ENCODE measurements at regions not wholly inside any gene's neighbourhood (a gene's known extent, or its start where the extent isn't known, plus 50 kb on each side); places are given as distances from the start of the nearest gene placed in this dataset.
"Not testable (repeated sequence)": the region's sequence is repeated elsewhere in the genome, so short reads cannot be mapped to it uniquely, and the experiment has no call there.

DNA sequence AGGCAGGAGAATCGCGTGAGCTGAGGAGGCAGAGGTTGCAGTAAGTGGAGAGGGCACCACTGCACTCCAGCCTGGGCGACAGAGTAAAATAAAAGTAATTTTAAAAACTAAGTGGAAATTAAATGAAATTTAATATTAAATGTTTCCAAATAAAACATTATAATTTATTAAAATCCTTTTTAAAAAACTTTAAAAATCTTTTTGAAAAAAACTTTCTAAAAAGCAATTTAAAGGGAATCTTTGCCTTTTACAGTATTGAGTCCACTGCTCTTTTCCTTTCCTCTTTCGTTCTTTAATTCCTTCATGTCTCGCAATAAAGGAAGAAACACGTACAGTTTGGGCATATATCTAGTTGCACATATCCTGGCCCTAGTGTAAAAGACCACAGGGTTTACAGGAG lies 77.8 kb upstream of the DMRT1 start:
- peaks cover 4 to 5% of the 10 kb centered on the region in 2 donors for H3K4me1 ChIP-seq (ENCODE audit: control insufficient read depth in 1 of 2, insufficient read depth in 2 of 2, low read length in 2 of 2)
- H3K36me3 ChIP-seq (ENCODE audit: control insufficient read depth in 1 of 2, insufficient read depth in 2 of 2, low read length in 2 of 2): no peaks in the 10 kb centered on the region
- no peak overlapping the region for H3K27ac ChIP-seq (ENCODE audit: low read depth, low read length)
- peak overlapping the region; percentile 19 to 21 for H3K4me3 ChIP-seq (ENCODE audit: low read depth in 1 of 2, low read length in 2 of 2)
- no peak overlapping the region for H3K9ac ChIP-seq (ENCODE audit: low read depth in 1 of 2, low read length in 2 of 2)
- H3K27me3 ChIP-seq (ENCODE audit: control insufficient read depth in 1 of 2, insufficient read depth in 2 of 2, low read length in 2 of 2): no peaks in the 10 kb centered on the region
- H3K9me3 ChIP-seq (ENCODE audit: control insufficient read depth in 1 of 2, low read length in 2 of 2): no peaks in the 10 kb centered on the region

DNA sequence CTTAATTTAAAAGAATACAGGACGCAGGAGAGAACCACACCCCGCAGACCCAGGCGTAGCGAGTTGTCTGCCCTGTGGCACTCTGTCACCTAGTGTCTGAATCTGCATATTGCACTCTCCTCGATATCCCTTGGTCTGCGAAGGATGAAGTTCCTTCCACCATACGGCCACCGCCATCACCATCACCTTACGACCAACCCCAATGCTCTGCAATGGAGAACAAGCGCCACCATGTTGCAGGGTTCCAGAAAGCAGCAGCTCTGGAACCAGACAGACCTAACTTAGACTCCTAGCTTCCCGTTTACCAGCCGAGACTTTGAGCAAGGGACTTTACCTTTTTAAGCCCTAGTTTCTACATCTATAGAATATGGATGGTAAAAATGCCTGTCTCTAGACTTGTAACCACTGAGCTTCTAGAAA lies 77.4 kb upstream of the DMRT1 start:
- H3K4me3 ChIP-seq (ENCODE audit: low read depth in 1 of 2, low read length in 2 of 2): peak overlapping the region; percentile 19 to 21

DNA sequence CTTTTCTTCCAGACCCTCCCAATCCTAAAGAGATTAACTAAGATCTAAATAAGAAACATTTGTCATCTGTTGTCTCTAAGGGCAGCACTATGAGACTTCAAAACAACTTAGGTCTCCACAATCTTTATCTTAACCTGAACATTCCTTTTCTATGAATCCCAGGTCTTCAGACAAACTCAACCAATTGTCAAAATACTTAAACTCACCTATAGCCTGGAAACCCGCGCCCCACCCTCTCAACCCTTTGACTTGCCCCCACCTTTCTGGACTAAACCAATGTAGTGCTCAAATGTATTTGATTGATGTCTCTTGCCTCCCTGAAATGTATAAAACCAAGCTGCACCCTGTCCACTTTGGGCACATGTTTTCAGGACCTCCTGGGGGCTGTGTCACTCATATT lies 76.5 kb upstream of the DMRT1 start:
- peaks cover 4 to 5% of the 10 kb centered on the region in 2 donors for H3K4me1 ChIP-seq (ENCODE audit: control insufficient read depth in 1 of 2, insufficient read depth in 2 of 2, low read length in 2 of 2)
- H3K9ac ChIP-seq (ENCODE audit: low read depth in 1 of 2, low read length in 2 of 2): no peak overlapping the region
- H3K27ac ChIP-seq (ENCODE audit: low read depth, low read length): no peak overlapping the region
- no peaks in the 10 kb centered on the region for H3K36me3 ChIP-seq (ENCODE audit: control insufficient read depth in 1 of 2, insufficient read depth in 2 of 2, low read length in 2 of 2)
- H3K27me3 ChIP-seq (ENCODE audit: control insufficient read depth in 1 of 2, insufficient read depth in 2 of 2, low read length in 2 of 2): no peaks in the 10 kb centered on the region
- no peaks in the 10 kb centered on the region for H3K9me3 ChIP-seq (ENCODE audit: control insufficient read depth in 1 of 2, low read length in 2 of 2)
- H3K4me3 ChIP-seq (ENCODE audit: low read depth in 1 of 2, low read length in 2 of 2): no peak overlapping the region

More for the DNA sequence above, 77.4 kb upstream of the DMRT1 start:
- no peaks in the 10 kb centered on the region for H3K36me3 ChIP-seq (ENCODE audit: control insufficient read depth in 1 of 2, insufficient read depth in 2 of 2, low read length in 2 of 2)
- H3K27ac ChIP-seq (ENCODE audit: low read depth, low read length): no peak overlapping the region
- H3K9me3 ChIP-seq (ENCODE audit: control insufficient read depth in 1 of 2, low read length in 2 of 2): no peaks in the 10 kb centered on the region
- peaks cover 4 to 5% of the 10 kb centered on the region in 2 donors for H3K4me1 ChIP-seq (ENCODE audit: control insufficient read depth in 1 of 2, insufficient read depth in 2 of 2, low read length in 2 of 2)
- H3K9ac ChIP-seq (ENCODE audit: low read depth in 1 of 2, low read length in 2 of 2): no peak overlapping the region
- H3K27me3 ChIP-seq (ENCODE audit: control insufficient read depth in 1 of 2, insufficient read depth in 2 of 2, low read length in 2 of 2): no peaks in the 10 kb centered on the region

DNA sequence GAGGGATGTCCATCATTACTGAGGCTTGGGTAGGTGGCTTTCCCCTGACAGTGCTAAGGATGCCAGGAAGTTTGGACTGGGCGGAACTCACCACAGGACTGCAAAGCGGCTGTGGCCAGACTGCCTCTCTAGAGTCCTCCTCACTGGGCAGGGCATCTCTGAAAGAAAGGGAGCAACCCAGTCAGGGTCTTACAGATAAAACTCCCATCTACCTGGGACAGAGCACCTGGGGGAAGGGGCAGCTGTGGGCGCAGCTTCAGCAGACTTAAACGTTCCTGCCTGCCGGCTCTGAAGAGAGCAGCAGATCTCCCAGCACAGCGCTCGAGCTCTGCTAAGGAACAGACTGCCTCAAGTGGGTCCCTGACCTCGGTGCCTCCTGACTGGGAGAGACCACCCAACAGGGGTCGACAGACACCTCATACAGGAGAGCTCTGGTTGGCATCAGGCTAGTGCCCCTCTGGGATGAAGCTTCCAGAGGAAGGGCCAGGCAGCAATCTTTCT lies 74.4 kb upstream of the DMRT1 start:
- not testable (repeated sequence) for H3K36me3 ChIP-seq (ENCODE audit: control insufficient read depth in 1 of 2, insufficient read depth in 2 of 2, low read length in 2 of 2); H3K27me3 ChIP-seq (ENCODE audit: control insufficient read depth in 1 of 2, insufficient read depth in 2 of 2, low read length in 2 of 2); H3K9me3 ChIP-seq (ENCODE audit: control insufficient read depth in 1 of 2, low read length in 2 of 2); H3K9ac ChIP-seq (ENCODE audit: low read depth in 1 of 2, low read length in 2 of 2); H3K4me3 ChIP-seq (ENCODE audit: low read depth in 1 of 2, low read length in 2 of 2); H3K4me1 ChIP-seq (ENCODE audit: control insufficient read depth in 1 of 2, insufficient read depth in 2 of 2, low read length in 2 of 2); H3K27ac ChIP-seq (ENCODE audit: low read depth, low read length)

DNA sequence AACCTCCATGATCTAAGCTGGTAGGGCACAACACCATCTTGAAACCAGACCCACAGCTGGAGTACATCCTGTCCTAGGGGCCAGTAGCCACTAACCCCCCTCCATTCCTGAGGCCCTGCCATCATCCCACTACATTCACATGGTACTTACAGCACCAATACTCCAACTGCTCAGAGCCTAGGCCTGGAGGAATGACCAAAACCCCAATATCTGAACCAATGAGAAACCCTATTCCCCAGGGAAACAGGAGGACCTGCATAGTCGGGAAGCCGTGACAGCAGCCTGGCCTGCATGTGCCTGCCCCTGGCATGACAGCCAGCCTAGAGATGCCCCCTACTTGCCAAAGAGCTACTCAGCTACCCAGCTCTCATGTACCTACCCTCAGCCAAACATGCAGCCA lies 65.4 kb upstream of the DMRT1 start:
- Histone ChIP-seq H3K36me3 (ENCODE audit: control insufficient read depth in 1 of 2, insufficient read depth in 2 of 2, low read length in 2 of 2) (no peaks in the 10 kb centered on the region), H3K4me1 (ENCODE audit: control insufficient read depth in 1 of 2, insufficient read depth in 2 of 2, low read length in 2 of 2) (no peaks in the 10 kb centered on the region), H3K4me3 (ENCODE audit: low read depth in 1 of 2, low read length in 2 of 2) (no peak overlapping the region), H3K9ac (ENCODE audit: low read depth in 1 of 2, low read length in 2 of 2) (no peak overlapping the region), H3K27ac (ENCODE audit: low read depth, low read length) (no peak overlapping the region), H3K9me3 (ENCODE audit: control insufficient read depth in 1 of 2, low read length in 2 of 2) (peaks cover 6 to 7% of the 10 kb centered on the region in 2 donors), H3K27me3 (ENCODE audit: control insufficient read depth in 1 of 2, insufficient read depth in 2 of 2, low read length in 2 of 2) (no peaks in the 10 kb centered on the region)

DNA sequence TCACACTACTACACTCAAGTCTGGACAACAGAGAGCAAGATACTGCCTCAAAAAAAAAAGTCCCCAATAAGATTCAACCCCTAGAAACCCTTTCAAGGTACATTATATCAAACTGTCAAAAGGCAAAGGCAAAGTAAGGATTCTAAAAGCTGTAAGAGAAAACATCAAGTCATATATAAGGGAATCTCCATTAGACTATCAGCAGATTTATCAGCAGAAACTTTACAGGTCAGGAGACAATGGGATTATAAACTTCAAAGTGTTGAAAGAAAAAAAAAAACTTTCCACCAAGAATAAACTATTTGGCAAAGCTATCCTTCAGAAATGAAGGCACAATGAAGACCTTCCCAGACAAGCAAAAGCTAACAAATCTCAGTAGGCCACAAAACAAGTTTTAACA lies 63.5 kb upstream of the DMRT1 start:
- no peaks in the 10 kb centered on the region for H3K4me1 ChIP-seq (ENCODE audit: control insufficient read depth in 1 of 2, insufficient read depth in 2 of 2, low read length in 2 of 2)
- no peak overlapping the region for H3K27ac ChIP-seq (ENCODE audit: low read depth, low read length)
- no peaks in the 10 kb centered on the region for H3K27me3 ChIP-seq (ENCODE audit: control insufficient read depth in 1 of 2, insufficient read depth in 2 of 2, low read length in 2 of 2)
- peaks cover 6 to 7% of the 10 kb centered on the region in 2 donors for H3K9me3 ChIP-seq (ENCODE audit: control insufficient read depth in 1 of 2, low read length in 2 of 2)
- H3K9ac ChIP-seq (ENCODE audit: low read depth in 1 of 2, low read length in 2 of 2): no peak overlapping the region
- H3K4me3 ChIP-seq (ENCODE audit: low read depth in 1 of 2, low read length in 2 of 2): no peak overlapping the region
- no peaks in the 10 kb centered on the region for H3K36me3 ChIP-seq (ENCODE audit: control insufficient read depth in 1 of 2, insufficient read depth in 2 of 2, low read length in 2 of 2)

DNA sequence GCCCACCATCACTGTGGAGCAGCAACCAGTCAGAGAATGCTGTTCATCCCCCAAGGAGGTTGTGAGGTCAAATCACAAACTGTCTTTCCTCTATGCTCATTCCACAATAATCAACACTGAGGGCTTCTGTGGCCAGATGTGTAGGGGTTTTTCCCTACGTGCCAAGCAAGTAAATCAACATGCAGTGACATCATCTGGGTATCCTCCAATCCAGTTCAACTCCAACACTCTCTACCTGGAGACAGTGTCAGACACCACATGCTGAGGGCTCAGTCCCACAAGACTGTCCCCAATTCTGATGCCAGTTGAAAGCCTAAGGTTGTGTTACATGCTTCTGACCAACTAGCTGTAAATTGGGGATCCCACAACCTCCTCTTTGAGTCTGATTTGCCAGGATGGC lies 57.3 kb upstream of the DMRT1 start:
- Histone ChIP-seq H3K4me1 (ENCODE audit: control insufficient read depth in 1 of 2, insufficient read depth in 2 of 2, low read length in 2 of 2) (no peaks in the 10 kb centered on the region), H3K9ac (ENCODE audit: low read depth in 1 of 2, low read length in 2 of 2) (no peak overlapping the region), H3K9me3 (ENCODE audit: control insufficient read depth in 1 of 2, low read length in 2 of 2) (no peaks in the 10 kb centered on the region), H3K4me3 (ENCODE audit: low read depth in 1 of 2, low read length in 2 of 2) (no peak overlapping the region), H3K27ac (ENCODE audit: low read depth, low read length) (no peak overlapping the region), H3K27me3 (ENCODE audit: control insufficient read depth in 1 of 2, insufficient read depth in 2 of 2, low read length in 2 of 2) (no peaks in the 10 kb centered on the region), H3K36me3 (ENCODE audit: control insufficient read depth in 1 of 2, insufficient read depth in 2 of 2, low read length in 2 of 2) (no peaks in the 10 kb centered on the region)

DNA sequence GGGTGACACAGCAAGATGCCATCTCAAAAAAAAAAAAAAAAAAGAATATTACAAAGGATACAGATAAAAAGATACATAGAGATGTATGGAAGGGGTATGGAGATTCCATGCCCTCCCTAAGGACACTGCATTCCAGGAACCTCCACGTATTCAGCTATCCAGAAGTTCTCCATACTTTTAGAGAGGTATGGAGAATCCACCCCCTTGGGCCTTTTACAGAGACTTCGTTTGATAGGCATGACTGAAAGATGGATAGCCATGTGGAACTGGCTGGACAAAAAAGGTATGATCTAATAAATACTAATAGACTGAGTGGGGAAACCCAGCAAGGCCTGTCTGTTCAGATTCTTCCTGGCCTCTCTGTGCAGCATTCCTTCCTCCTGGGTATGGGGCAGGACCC lies 56.6 kb upstream of the DMRT1 start:
- no peak overlapping the region for H3K9ac ChIP-seq (ENCODE audit: low read depth in 1 of 2, low read length in 2 of 2)
- H3K4me3 ChIP-seq (ENCODE audit: low read depth in 1 of 2, low read length in 2 of 2): no peak overlapping the region
- H3K27me3 ChIP-seq (ENCODE audit: control insufficient read depth in 1 of 2, insufficient read depth in 2 of 2, low read length in 2 of 2): no peaks in the 10 kb centered on the region
- H3K36me3 ChIP-seq (ENCODE audit: control insufficient read depth in 1 of 2, insufficient read depth in 2 of 2, low read length in 2 of 2): no peaks in the 10 kb centered on the region
- H3K27ac ChIP-seq (ENCODE audit: low read depth, low read length): no peak overlapping the region
- no peaks in the 10 kb centered on the region for H3K9me3 ChIP-seq (ENCODE audit: control insufficient read depth in 1 of 2, low read length in 2 of 2)
- H3K4me1 ChIP-seq (ENCODE audit: control insufficient read depth in 1 of 2, insufficient read depth in 2 of 2, low read length in 2 of 2): no peaks in the 10 kb centered on the region

DNA sequence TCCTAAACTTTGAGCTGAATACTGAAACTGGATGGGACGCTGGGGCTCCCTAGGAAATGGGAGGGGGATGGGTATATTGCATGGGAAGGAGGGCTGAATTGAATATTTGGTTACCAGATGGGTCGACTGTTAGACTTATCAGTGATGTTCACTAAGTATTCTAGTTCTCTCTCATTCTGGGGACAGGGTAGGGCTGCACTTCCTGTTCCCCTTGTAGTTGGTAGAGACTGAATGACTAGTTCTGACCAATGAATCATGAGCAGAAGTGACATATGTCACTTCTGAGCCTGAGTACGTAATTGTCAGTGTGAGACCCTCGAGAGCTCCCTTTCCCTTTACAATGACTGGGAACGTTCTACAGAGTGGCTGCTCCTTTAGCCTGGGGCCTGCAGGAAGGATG lies 55.5 kb upstream of the DMRT1 start:
- H3K9me3 ChIP-seq (ENCODE audit: control insufficient read depth in 1 of 2, low read length in 2 of 2): no peaks in the 10 kb centered on the region

DNA sequence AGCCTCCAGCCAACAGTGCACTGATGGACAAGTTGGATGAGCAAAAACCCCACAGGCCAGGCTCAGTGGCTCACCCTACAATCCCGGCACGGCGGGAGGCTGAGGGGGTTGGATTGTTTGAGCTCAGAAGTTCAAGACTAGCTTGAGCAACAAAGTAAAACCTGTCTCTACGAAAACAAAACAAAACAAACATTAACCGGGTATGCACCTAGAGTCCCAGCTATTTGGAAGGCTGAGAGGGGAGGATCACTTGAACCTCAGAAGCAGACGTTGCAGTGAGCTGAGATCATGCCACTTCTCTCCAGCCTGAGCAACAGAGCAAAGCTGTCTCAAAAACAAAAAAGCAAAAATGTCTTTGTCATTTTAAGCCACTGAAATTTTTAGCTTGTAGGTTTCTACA lies 55.1 kb upstream of the DMRT1 start:
- no peaks in the 10 kb centered on the region for H3K27me3 ChIP-seq (ENCODE audit: control insufficient read depth in 1 of 2, insufficient read depth in 2 of 2, low read length in 2 of 2)
- no peaks in the 10 kb centered on the region for H3K9me3 ChIP-seq (ENCODE audit: control insufficient read depth in 1 of 2, low read length in 2 of 2)
- H3K4me1 ChIP-seq (ENCODE audit: control insufficient read depth in 1 of 2, insufficient read depth in 2 of 2, low read length in 2 of 2): no peaks in the 10 kb centered on the region
- H3K27ac ChIP-seq (ENCODE audit: low read depth, low read length): no peak overlapping the region
- no peak overlapping the region for H3K9ac ChIP-seq (ENCODE audit: low read depth in 1 of 2, low read length in 2 of 2)
- no peak overlapping the region for H3K4me3 ChIP-seq (ENCODE audit: low read depth in 1 of 2, low read length in 2 of 2)
- H3K36me3 ChIP-seq (ENCODE audit: control insufficient read depth in 1 of 2, insufficient read depth in 2 of 2, low read length in 2 of 2): no peaks in the 10 kb centered on the region

More for the DNA sequence above, 55.5 kb upstream of the DMRT1 start:
- H3K4me3 ChIP-seq (ENCODE audit: low read depth in 1 of 2, low read length in 2 of 2): no peak overlapping the region
- no peaks in the 10 kb centered on the region for H3K27me3 ChIP-seq (ENCODE audit: control insufficient read depth in 1 of 2, insufficient read depth in 2 of 2, low read length in 2 of 2)
- no peak overlapping the region for H3K9ac ChIP-seq (ENCODE audit: low read depth in 1 of 2, low read length in 2 of 2)
- no peaks in the 10 kb centered on the region for H3K4me1 ChIP-seq (ENCODE audit: control insufficient read depth in 1 of 2, insufficient read depth in 2 of 2, low read length in 2 of 2)
- H3K36me3 ChIP-seq (ENCODE audit: control insufficient read depth in 1 of 2, insufficient read depth in 2 of 2, low read length in 2 of 2): no peaks in the 10 kb centered on the region
- H3K27ac ChIP-seq (ENCODE audit: low read depth, low read length): no peak overlapping the region

DNA sequence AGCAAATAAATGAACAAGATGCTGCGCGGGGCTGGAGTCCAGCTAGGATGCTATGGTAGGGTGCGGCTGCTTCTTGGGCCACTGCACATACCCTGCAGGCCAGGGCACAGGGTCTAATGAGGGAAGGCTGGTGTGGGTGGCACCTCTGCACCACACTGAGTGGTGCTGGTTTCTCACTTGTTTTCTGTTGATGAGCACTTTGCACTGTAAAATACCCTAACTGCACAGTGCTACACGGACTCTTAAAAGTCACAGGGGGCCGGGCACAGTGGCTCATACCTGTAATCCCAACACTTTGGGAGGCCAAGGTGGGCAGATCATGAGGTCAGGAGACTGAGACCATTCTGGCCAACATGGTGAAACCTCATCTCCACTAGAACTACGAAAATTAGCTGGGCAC lies 52.7 kb upstream of the DMRT1 start:
- Histone ChIP-seq H3K27ac (ENCODE audit: low read depth, low read length) (no peak overlapping the region), H3K9ac (ENCODE audit: low read depth in 1 of 2, low read length in 2 of 2) (no peak overlapping the region), H3K27me3 (ENCODE audit: control insufficient read depth in 1 of 2, insufficient read depth in 2 of 2, low read length in 2 of 2) (no peaks in the 10 kb centered on the region), H3K36me3 (ENCODE audit: control insufficient read depth in 1 of 2, insufficient read depth in 2 of 2, low read length in 2 of 2) (no peaks in the 10 kb centered on the region), H3K4me1 (ENCODE audit: control insufficient read depth in 1 of 2, insufficient read depth in 2 of 2, low read length in 2 of 2) (no peaks in the 10 kb centered on the region), H3K4me3 (ENCODE audit: low read depth in 1 of 2, low read length in 2 of 2) (no peak overlapping the region), H3K9me3 (ENCODE audit: control insufficient read depth in 1 of 2, low read length in 2 of 2) (no peaks in the 10 kb centered on the region)

All from duodenal mucosa (tissue), 2 donors.